Left ventricle myocardium inferior (tissue), 1 donor: ENCODE measurements at regions not wholly inside any gene's neighbourhood (a gene's known extent, or its start where the extent isn't known, plus 50 kb on each side); places are given as distances from the start of the nearest gene placed in this dataset.

Experiments used
- DNase-seq: peaks from one replicate; pipeline ENCODE4 v3.0.0-alpha.2; 2020
- H3K27ac ChIP-seq: fragments of 200-600 bp; replicated peaks from 2 replicates; pipeline ENCODE4 v1.8.0; 2021
- H3K27me3 ChIP-seq: fragments of 200-600 bp; 2 replicates; pipeline ENCODE4 v1.8.0; 2021; ENCODE audit warnings: low read depth
- H3K36me3 ChIP-seq: fragments of 200-600 bp; 2 replicates; pipeline ENCODE4 v1.8.0; 2021
- H3K4me1 ChIP-seq: fragments of 200-600 bp; 2 replicates; pipeline ENCODE4 v1.8.0; 2021
- H3K4me3 ChIP-seq: fragments of 200-600 bp; 2 replicates; pipeline ENCODE4 v1.8.0; 2021; ENCODE audit warnings: mild to moderate bottlenecking, moderate library complexity
- H3K9me3 ChIP-seq: fragments of 200-600 bp; replicated peaks from 2 replicates; pipeline ENCODE4 v1.8.0; 2021
- intact Hi-C: fragments of 100-400 bp; cut with micrococcal nuclease; formaldehyde crosslinking; loops from one replicate; pipeline ENCODE4 v1.11.0; 2022
- TF ChIP-seq, protein P1 (sequence below): fragments of 200-600 bp; IDR thresholded peaks from 2 replicates; pipeline ENCODE4 v1.8.0; 2021; ENCODE audit warnings: antibody characterized with exemption, mild to moderate bottlenecking, borderline replicate concordance
- donor health status: DM: no; HTN: yes; CAD: no; lungs with severe emphysema.

DNA sequence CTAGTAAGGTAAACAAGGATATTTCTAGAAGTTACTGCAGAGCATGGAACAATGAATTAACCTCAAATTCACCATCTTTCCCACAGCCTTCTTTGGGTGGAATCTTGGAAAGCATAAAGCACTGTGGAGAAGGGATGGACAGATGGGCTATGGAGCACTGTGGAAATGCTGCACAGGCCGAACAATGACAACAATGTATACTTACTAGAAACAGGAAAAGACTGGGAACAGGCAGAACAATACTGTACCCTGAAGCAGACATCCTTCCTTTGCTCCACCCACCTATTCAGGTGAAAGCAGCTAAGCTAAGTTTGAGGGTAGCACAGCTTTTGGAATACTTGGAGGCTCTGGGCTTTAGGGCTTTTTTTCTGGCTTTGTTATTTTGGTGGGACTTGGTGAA is 250.6 kb upstream of the KLF8 start:
- intact Hi-C loops, result no loop called here
- TF ChIP-seq, protein P1, sequence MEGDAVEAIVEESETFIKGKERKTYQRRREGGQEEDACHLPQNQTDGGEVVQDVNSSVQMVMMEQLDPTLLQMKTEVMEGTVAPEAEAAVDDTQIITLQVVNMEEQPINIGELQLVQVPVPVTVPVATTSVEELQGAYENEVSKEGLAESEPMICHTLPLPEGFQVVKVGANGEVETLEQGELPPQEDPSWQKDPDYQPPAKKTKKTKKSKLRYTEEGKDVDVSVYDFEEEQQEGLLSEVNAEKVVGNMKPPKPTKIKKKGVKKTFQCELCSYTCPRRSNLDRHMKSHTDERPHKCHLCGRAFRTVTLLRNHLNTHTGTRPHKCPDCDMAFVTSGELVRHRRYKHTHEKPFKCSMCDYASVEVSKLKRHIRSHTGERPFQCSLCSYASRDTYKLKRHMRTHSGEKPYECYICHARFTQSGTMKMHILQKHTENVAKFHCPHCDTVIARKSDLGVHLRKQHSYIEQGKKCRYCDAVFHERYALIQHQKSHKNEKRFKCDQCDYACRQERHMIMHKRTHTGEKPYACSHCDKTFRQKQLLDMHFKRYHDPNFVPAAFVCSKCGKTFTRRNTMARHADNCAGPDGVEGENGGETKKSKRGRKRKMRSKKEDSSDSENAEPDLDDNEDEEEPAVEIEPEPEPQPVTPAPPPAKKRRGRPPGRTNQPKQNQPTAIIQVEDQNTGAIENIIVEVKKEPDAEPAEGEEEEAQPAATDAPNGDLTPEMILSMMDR, result no peak
- Histone ChIP-seq H3K4me3 (no peak overlapping the region), H3K4me1 (no peaks in the 10 kb centered on the region), H3K36me3 (no peaks in the 10 kb centered on the region), H3K27ac (peak overlapping the region; percentile 30), H3K27me3 (no peaks in the 10 kb centered on the region), H3K9me3 (peaks cover 32% of the 10 kb centered on the region)
- no peak for DNase-seq

DNA sequence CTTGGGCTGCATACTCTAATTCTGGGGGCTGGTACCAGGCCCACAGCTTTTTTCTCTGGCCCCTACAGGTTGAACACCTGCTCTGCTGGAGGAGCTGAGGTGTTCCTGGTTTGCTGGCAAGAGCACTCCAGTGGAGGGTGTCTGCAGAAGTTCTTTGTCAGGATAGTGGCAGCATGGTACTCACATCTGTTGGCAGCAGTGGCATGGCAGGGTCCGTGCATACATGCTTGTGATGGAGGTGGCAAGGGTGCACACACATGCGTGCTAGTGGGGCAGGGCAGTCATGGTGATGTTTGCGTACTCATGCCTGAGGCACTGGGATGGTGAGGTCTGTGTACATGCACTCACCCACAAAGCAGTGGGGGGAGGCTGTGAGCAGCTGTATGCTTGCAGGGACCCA is 235.5 kb upstream of the KLF8 start:
- DNase-seq, result no peak
- no peaks in the 10 kb centered on the region for H3K27me3 ChIP-seq
- TF ChIP-seq, protein P1, result no peak
- H3K4me3 ChIP-seq, result no peak overlapping the region
- no peaks in the 10 kb centered on the region for H3K4me1 ChIP-seq
- peaks cover 5% of the 10 kb centered on the region for H3K9me3 ChIP-seq
- H3K27ac ChIP-seq, result no peak overlapping the region
- intact Hi-C loops, result no loop called here
- H3K36me3 ChIP-seq, result no peaks in the 10 kb centered on the region

DNA sequence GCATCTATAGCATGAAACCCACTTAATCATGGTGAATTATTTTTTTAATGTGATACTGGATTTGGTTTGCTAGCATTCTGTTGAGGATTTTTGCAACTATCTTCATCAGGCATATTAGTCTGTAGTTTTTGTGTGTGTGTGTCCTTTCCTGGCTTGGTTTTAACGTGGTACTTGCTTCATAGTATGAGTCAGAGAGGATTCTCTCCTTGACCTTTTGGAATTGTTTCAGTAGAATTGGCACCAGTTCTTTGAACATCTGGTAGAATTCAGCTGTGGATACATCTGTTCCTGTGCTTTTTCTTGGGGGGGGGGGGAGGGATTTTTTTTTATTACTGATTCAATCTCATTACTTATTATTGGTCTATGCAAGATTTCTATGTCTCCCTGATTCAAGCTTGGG is 232.0 kb upstream of the KLF8 start:
- no peaks in the 10 kb centered on the region for H3K9me3 ChIP-seq
- H3K36me3 ChIP-seq, result no peaks in the 10 kb centered on the region
- H3K4me1 ChIP-seq, result no peaks in the 10 kb centered on the region
- intact Hi-C loops, result no loop called here
- H3K27ac ChIP-seq, result no peak overlapping the region
- DNase-seq, result no peak
- H3K4me3 ChIP-seq, result no peak overlapping the region
- H3K27me3 ChIP-seq, result no peaks in the 10 kb centered on the region
- TF ChIP-seq, protein P1, result no peak

DNA sequence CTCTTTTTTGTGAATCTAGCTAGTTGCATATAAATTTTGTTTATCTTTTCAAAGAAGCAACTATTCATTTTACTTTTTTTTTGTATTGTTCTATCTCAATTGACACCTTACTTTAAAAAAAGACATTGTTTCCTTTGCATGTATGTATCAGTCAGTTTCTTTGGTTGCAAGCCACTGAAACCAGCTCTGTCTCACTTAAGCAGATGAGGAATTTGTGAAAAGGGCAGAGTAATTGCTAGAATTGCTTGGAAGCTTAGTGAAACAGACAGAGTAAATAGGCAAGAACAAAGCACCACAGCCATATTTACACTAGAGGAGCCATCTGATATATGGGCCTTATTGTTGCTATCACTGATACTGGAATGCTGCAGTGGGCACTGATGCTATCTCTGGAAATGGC is 231.4 kb upstream of the KLF8 start:
- no peaks in the 10 kb centered on the region for H3K27me3 ChIP-seq
- no peaks in the 10 kb centered on the region for H3K9me3 ChIP-seq
- TF ChIP-seq, protein P1, result no peak
- DNase-seq, result no peak
- H3K4me1 ChIP-seq, result no peaks in the 10 kb centered on the region
- H3K27ac ChIP-seq, result no peak overlapping the region
- H3K4me3 ChIP-seq, result no peak overlapping the region
- no peaks in the 10 kb centered on the region for H3K36me3 ChIP-seq
- intact Hi-C loops, result no loop called here

DNA sequence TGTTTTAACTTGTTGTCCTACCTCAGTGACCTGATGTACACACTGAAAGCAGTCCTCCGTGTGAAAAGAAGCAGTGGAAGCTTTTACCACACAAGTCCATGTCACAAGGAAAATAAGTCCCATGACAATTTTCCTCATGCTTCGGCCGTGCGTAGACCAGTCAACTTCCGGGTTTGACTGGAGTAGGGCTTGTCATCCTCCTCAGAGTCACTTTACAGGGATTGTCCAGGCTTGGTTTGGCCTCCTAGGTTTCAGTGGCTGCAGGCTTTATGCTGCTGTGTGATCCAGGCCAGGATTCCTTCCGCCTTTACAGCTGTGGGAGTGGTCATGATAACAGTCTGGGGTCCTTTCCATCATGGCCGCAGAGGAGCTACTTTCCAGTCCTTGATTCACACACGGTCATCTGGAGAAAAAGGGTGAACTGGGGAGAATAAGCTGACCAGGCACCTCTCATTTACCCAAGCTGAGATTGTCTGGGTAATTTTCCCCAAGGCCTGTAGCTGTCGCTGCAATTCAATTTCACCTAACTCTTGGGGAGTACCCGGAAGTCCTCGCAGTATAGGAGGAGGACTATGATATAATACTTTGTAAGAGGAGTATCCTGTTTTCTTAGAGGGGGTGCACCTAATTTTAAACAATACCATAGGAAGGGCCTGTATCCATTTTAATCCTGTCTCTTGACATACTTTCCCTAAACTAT is 206.1 kb upstream of the KLF8 start:
- intact Hi-C loops, result no loop called here
- TF ChIP-seq, protein P1, result no peak
- Histone ChIP-seq H3K36me3 (no peaks in the 10 kb centered on the region), H3K27me3 (no peaks in the 10 kb centered on the region), H3K9me3 (no peaks in the 10 kb centered on the region), H3K4me3 (no peak overlapping the region), H3K4me1 (no peaks in the 10 kb centered on the region), H3K27ac (no peak overlapping the region)
- DNase-seq, result no peak
